Umbilical cord (tissue), 1 donor: ENCODE measurements at regions not wholly inside any gene's neighbourhood (a gene's known extent, or its start where the extent isn't known, plus 50 kb on each side); places are given as distances from the start of the nearest gene placed in this dataset.

ENCODE experiments used
- DNase-seq: peaks from one replicate; pipeline ENCODE4 v3.0.0-alpha.2; 2015; ENCODE audit warnings: low spot score

DNA sequence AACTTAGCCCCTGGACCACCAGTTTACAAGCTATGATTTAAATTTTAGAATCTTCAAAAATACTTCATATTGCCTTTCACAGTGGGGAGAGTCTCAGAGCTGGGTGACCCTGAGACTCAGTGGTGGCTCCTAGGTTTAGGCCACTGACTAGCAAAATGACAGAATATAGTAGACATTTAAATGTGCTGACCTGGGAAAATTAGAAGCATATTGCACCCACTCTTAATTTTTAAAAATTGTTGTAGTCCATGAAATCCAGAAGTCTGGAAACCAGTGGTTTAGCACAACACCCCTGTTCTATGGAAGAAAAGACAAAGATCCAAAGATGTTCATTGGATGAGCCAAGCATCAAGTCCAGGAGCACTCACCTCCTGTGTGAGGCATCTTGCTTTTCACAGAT, 75.0 kb upstream of the PAPPA start:
- no peak for DNase-seq

- no peak for DNase-seq
Observed at GRCh38 chr9:116080561-116080960, 73.0 kb upstream of the PAPPA start.

GRCh38 chr9:116081435-116082115, 72.0 kb upstream of the PAPPA start:
- peak; percentile 72 for DNase-seq

GRCh38 chr9:116083837-116084236, 69.8 kb upstream of the PAPPA start:
- DNase-seq = no peak

- DNase-seq = no peak
Observed at GRCh38 chr9:116084497-116084896, 69.1 kb upstream of the PAPPA start.

- DNase-seq = no peak
Observed at GRCh38 chr9:116087246-116087645, 66.3 kb upstream of the PAPPA start.

GRCh38 chr9:116087751-116088194, 65.8 kb upstream of the PAPPA start:
- no peak for DNase-seq

- no peak for DNase-seq
Observed at GRCh38 chr9:116088396-116088795, 65.2 kb upstream of the PAPPA start.

GRCh38 chr9:116090030-116090770, 63.4 kb upstream of the PAPPA start:
- no peak for DNase-seq

DNA sequence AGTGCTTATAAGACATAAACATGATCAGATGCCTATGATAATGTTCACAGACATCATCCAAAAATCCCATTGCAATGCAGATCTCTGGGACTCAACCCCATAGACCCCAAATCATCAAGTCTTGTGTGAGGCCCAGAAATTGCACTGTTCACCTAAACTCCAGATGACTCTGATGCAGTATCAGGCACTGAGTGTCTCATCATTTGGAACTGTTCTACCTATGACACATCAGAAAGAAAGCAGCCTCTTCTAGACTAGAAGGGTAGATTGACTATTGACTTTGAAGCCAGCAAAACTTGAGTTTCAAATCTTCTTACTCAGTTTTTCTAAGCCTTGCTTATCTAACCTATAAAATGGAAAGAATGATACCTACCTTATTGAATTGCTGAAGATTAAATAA, 58.7 kb upstream of the PAPPA start:
- no peak for DNase-seq

DNA sequence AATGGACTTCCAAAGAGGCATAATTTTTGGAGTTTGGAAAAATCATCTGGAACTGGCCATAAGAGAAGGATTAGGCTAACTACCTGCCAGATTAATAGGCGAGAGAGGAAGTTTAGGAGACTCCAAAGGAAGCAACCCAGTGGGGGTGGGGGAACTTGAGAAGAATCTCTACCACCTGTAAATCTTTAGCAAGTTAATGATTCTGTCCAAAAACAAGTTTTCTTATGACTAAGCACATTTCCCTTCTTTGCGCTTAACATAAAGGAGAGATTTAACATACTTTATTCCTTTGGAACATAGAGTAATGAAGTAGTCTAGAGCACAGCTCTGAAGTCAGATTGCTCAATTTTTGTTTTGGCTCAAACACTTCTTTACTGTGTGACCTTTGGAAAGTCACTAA, 58.2 kb upstream of the PAPPA start:
- peak; percentile 84 for DNase-seq

DNA sequence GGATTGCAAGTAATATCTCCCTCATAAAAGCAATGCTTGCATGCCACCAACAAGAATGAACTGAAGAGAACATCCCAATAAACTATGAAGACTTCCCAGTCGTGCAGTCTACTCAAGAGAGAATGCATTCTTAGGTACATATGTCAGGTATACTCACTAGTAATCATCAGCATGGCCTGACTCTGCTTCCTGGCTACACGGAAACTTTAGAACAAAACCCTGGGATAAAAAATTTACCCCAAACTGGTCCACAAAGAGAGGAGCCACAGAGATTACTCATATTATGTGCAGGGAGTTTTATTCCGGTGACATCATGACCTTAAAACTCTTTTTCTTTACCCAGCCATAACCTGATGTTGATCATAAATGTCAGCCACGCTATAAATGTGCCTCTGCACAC, 57.5 kb upstream of the PAPPA start:
- DNase-seq = no peak

DNA sequence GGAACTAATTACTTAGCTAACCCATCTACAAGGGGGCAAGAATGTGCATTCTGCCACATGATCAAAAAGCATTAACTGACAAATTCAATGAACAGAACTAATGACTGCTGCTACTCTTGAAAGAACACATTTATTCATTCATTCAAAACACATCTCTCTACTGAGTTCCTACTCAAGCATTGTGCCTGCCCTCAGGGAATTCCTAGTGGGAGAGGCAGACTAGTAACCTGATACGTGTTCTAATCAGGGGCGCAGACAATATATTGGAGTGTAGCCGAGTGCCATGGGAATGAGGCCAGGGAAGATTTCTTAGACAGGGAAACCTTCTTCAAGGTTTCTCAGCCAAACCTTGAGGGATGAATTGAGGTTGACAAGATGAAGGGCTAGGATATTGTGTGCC, 56.7 kb upstream of the PAPPA start:
- no peak for DNase-seq

DNA sequence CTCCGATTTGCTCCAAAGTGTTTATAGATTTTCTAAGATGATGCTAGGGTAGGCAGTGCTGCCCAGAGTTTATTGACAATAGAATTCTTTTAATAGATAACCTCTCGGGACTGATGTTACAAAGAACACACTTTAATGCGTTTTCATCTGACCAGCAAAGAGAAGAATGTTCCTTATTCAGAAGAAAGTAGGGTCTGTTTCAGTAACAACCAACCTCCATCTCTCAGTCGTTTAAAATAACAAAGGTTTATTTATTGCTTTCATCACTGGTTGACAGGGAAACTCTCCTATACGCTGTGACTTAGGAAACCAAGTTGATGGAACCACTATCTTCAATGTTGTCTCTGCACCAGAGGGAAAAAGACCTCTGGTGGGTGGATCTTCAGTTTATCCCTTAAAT, 55.1 kb upstream of the PAPPA start:
- DNase-seq = no peak

DNA sequence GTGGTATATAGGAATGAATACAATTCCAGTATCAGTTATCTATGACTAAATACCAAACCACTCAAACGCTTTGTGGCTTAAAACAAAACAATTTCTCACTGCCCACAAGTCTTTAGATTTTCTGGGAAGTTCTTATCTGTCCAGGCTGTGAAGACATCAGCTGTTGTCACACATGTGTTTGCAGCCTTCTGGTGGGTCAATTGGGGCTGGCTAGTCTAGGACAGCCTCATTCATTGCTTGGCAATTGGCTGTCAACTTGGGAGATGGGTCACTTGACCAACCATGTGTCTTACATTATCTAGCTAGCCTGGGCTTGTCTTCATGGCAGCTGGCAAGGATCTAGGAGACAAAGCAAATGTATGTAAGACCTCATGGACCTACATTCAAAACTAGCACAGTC, 53.8 kb upstream of the PAPPA start:
- no peak for DNase-seq

DNA sequence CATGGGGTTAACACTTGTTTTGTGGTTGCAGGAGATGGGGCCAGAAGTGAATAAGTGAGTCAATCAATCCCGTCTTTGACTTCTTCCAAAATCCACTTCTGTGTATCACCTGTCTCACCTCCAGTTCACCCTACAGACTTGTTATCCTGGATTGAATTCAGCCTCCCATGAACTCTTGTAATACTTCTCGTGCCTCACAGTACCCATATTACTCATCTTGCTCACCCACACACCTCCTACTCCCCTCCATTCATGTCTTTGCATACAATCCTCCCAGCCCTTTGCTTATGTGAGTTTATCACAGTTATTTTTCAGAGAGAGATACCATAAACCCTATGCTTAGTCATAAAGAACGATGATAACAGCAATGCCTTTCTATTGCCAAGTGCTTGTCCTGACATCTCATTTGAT, 52.9 kb upstream of the PAPPA start:
- peak; percentile 69 for DNase-seq

GRCh38 chr9:116101516-116101915, 52.1 kb upstream of the PAPPA start:
- DNase-seq = no peak

DNA sequence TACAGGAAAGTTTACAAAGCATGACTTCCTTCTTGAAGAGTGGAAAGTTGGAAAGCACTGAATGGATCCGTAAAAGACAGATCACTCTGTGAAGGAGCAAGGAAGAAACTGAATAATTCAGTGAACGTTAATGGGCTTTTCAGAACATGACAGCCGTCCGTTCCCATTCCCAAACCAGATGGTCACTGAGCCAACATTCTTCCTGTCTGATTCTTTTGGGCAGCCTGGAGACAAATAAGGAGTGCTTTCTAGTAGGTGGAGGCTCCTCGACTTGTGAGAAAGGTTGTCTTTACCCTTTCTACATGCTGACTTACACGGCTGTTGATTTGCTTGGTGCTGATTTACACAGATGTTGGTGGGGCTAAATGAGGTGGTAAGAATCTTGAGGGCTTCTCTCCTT, 51.0 kb upstream of the PAPPA start:
- no peak for DNase-seq
